ENCODE measurements at regions not wholly inside any gene's neighbourhood (a gene's known extent, or its start where the extent isn't known, plus 50 kb on each side); places are given as distances from the start of the nearest gene placed in this dataset.

DNA sequence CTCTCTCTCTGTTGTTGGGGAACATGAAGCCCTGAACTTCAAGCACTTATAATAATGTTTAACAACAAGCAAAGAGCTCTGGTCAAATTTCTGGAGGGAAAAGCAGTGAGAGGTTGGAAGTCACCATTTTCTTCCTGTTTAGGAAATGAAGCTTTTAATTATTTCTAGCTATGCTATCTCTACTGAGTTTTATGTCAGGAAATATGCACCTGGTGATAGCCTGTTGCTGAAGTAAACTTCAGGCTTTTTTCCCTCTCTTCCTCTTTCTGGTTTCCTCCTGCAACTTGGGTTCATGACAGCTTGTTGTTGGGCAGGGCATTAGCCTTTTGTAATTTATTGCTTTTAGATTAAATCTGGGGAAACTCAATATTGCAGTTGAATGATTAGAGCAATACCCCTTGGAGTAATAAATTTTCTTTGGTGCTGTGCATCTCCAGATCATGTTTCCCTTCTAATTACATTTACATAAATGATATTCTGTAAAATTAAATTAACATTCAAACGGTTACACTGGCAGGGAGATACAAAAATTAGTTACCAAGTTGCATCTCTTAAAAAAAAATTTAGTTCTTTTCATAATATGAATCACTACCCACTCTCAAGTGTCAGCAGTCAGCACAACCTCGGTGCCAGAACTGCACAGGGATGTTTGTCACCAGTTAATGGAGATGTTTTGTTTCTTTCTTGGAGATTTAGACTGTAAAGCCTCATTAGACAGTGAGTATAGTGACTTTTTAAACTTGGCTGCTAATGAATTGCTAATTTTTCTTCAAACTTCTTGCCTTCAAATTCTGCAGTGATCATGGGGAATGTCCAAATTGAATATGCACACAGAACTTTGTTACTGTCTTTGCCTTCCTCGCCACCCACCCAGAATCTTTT is 466.6 kb upstream of the ETAA1 start:
- TF ChIP-seq, protein P1, sequence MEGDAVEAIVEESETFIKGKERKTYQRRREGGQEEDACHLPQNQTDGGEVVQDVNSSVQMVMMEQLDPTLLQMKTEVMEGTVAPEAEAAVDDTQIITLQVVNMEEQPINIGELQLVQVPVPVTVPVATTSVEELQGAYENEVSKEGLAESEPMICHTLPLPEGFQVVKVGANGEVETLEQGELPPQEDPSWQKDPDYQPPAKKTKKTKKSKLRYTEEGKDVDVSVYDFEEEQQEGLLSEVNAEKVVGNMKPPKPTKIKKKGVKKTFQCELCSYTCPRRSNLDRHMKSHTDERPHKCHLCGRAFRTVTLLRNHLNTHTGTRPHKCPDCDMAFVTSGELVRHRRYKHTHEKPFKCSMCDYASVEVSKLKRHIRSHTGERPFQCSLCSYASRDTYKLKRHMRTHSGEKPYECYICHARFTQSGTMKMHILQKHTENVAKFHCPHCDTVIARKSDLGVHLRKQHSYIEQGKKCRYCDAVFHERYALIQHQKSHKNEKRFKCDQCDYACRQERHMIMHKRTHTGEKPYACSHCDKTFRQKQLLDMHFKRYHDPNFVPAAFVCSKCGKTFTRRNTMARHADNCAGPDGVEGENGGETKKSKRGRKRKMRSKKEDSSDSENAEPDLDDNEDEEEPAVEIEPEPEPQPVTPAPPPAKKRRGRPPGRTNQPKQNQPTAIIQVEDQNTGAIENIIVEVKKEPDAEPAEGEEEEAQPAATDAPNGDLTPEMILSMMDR (IDR thresholded peaks at IDR 0.05): no peak
- no peak for TF ChIP-seq POLR2A (IDR thresholded peaks at IDR 0.05)
